Adrenal gland (tissue), 5 donors: ENCODE measurements at regions not wholly inside any gene's neighbourhood (a gene's known extent, or its start where the extent isn't known, plus 50 kb on each side); places are given as distances from the start of the nearest gene placed in this dataset.

Experiments used
- CTCF ChIP-seq, 6 experiments: fragments of 450-650 bp in 4 of 6; fragments of 200-600 bp in 2 of 6; sonication (generic) in 1 of 6; IDR thresholded peaks; 1 replicate in 5 of 6; 2 replicates in 1 of 6; pipeline versions ENCODE4 v1.5.1 to v1.8.0; 2016 to 2021; ENCODE audit warnings: antibody characterized with exemption in 6 of 6, mild to moderate bottlenecking in 2 of 6, moderate library complexity in 1 of 6
- POLR2A ChIP-seq, 2 donors: fragments of 450-650 bp; IDR thresholded peaks; one replicate each; pipeline ENCODE4 v1.6.1; 2017; ENCODE audit warnings: antibody characterized with exemption in 2 of 2, mild to moderate bottlenecking in 2 of 2, moderate library complexity in 1 of 2
- donor health status: DM: no; HTN: no; CAD: no.

- TF ChIP-seq CTCF (IDR thresholded peaks at IDR 0.05), result no peak
- no peak for TF ChIP-seq POLR2A (IDR thresholded peaks at IDR 0.05)
These were observed 1170.7 kb downstream of the FSCB start for GRCh38 chr14:43336351-43336750.
